SU-DHL-6 (cell line): ENCODE measurements at regions not wholly inside any gene's neighbourhood (a gene's known extent, or its start where the extent isn't known, plus 50 kb on each side); places are given as distances from the start of the nearest gene placed in this dataset.

Experiments used
- H2AFZ ChIP-seq: fragments of 200-600 bp; sonication (generic); 2 replicates; pipeline ENCODE4 v1.6.1; 2014; ENCODE audit warnings: low read depth, mild to moderate bottlenecking, moderate library complexity, mixed read lengths, antibody characterized with exemption, low read length; ENCODE audit not compliant: severe bottlenecking
- H3F3A ChIP-seq: fragments of 200-600 bp; shearing (Covaris generic); 2 replicates; pipeline ENCODE4 v1.6.0; 2016; ENCODE audit warnings: antibody characterized with exemption, mild to moderate bottlenecking; ENCODE audit not compliant: insufficient read depth
- H3K27ac ChIP-seq: fragments of 200-600 bp; sonication (generic); 2 replicates; pipeline ENCODE4 v1.5.1; 2016; ENCODE audit warnings: low read depth, mild to moderate bottlenecking, low read length, moderate library complexity, mixed read lengths
- H3K27me3 ChIP-seq: fragments of 200-600 bp; sonication (generic), shearing (Covaris generic); 2 replicates; pipeline ENCODE4 v1.6.0; 2014; ENCODE audit warnings: mild to moderate bottlenecking, low read length
- H3K36me3 ChIP-seq: fragments of 200-600 bp; sonication (generic); 2 replicates; pipeline ENCODE4 v1.6.1; 2014; ENCODE audit warnings: mild to moderate bottlenecking, low read length, mixed read lengths
- H3K4me2 ChIP-seq: fragments of 300-600, 200-600 bp; shearing (Covaris generic), sonication (generic); 2 replicates; pipeline ENCODE4 v1.6.0; 2014; ENCODE audit warnings: low read length, low read depth, mild to moderate bottlenecking; ENCODE audit not compliant: poor library complexity, severe bottlenecking
- H3K4me3 ChIP-seq: fragments of 200-600 bp; sonication (generic); 2 replicates; pipeline ENCODE4 v1.5.1; 2014; ENCODE audit warnings: antibody characterized with exemption, low read length, mild to moderate bottlenecking, mixed read lengths; ENCODE audit not compliant: insufficient read depth, poor library complexity, severe bottlenecking
- H3K79me2 ChIP-seq: fragments of 200-600 bp; sonication (generic); 2 replicates; pipeline ENCODE4 v1.6.1; 2014; ENCODE audit warnings: mild to moderate bottlenecking, low read length, moderate library complexity; ENCODE audit not compliant: insufficient read depth
- H3K9ac ChIP-seq: fragments of 200-600 bp; sonication (generic); 2 replicates; pipeline ENCODE4 v1.7.0; 2014; ENCODE audit warnings: mild to moderate bottlenecking, low read length
- H3K9me2 ChIP-seq: fragments of 200-600 bp; sonication (generic); replicated peaks from 2 replicates; pipeline ENCODE4 v1.6.1; 2014; ENCODE audit warnings: low read length; ENCODE audit not compliant: insufficient read depth
- H3K9me3 ChIP-seq: fragments of 200-600 bp; sonication (generic); 2 replicates; pipeline ENCODE4 v1.6.1; 2014; ENCODE audit warnings: low read length, mixed read lengths; ENCODE audit not compliant: insufficient read depth
- H4K20me1 ChIP-seq: fragments of 200-600 bp; sonication (generic); 2 replicates; pipeline ENCODE4 v1.6.1; 2014; ENCODE audit warnings: low read depth, mild to moderate bottlenecking, antibody characterized with exemption, low read length, moderate library complexity, mixed read lengths
- EZH2phosphoT487 ChIP-seq: fragments of 200-600 bp; sonication (generic), shearing (Covaris generic); conservative IDR thresholded peaks from 2 replicates; pipeline ENCODE4 v1.6.1; 2018; ENCODE audit warnings: mild to moderate bottlenecking, antibody characterized with exemption, low read length, moderate library complexity, mixed read lengths
- TF ChIP-seq, protein P1 (sequence below): fragments of 200-600 bp; sonication (generic); IDR thresholded peaks from one replicate; pipeline ENCODE4 v1.5.1; 2017; ENCODE audit warnings: antibody characterized with exemption, mild to moderate bottlenecking, low read length, moderate library complexity; ENCODE audit not compliant: insufficient read depth, poor library complexity, severe bottlenecking

- no peaks in the 10 kb centered on the region for H4K20me1 ChIP-seq
- no peaks in the 10 kb centered on the region for H3K27me3 ChIP-seq
- TF ChIP-seq EZH2phosphoT487 = no peak
- TF ChIP-seq, protein P1, sequence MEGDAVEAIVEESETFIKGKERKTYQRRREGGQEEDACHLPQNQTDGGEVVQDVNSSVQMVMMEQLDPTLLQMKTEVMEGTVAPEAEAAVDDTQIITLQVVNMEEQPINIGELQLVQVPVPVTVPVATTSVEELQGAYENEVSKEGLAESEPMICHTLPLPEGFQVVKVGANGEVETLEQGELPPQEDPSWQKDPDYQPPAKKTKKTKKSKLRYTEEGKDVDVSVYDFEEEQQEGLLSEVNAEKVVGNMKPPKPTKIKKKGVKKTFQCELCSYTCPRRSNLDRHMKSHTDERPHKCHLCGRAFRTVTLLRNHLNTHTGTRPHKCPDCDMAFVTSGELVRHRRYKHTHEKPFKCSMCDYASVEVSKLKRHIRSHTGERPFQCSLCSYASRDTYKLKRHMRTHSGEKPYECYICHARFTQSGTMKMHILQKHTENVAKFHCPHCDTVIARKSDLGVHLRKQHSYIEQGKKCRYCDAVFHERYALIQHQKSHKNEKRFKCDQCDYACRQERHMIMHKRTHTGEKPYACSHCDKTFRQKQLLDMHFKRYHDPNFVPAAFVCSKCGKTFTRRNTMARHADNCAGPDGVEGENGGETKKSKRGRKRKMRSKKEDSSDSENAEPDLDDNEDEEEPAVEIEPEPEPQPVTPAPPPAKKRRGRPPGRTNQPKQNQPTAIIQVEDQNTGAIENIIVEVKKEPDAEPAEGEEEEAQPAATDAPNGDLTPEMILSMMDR = no peak
- H3K36me3 ChIP-seq = no peaks in the 10 kb centered on the region
- no peaks in the 10 kb centered on the region for H3K79me2 ChIP-seq
- H2AFZ ChIP-seq = no peak overlapping the region
- no peak overlapping the region for H3K9ac ChIP-seq
- H3K9me2 ChIP-seq = no peaks in the 10 kb centered on the region
- no peak overlapping the region for H3K4me2 ChIP-seq
- no peaks in the 10 kb centered on the region for H3F3A ChIP-seq
- no peak overlapping the region for H3K4me3 ChIP-seq
- H3K27ac ChIP-seq = no peak overlapping the region
- no peaks in the 10 kb centered on the region for H3K9me3 ChIP-seq
Observed at GRCh38 chr9:29866556-29866955, 2293.3 kb upstream of the C9orf72 start.

DNA sequence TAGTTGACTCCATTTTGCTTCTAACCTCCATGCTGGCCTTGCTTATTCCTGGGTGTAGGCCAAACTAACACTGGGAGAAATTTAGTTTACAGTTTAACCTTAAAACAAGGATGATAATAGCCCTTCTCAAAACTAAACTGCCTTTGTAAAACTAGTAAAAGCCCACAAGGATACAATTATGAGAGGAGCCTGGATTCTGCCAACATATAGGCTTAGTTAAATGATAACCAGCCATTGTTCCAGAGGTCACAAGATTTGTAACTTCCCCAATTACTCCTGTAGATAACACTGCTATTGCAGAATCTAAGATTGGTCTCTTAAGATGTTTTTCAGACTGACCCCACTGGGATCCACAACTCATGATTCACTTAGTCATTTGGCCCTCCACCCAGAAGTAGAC lies 2300.3 kb upstream of the C9orf72 start:
- H3K4me3 ChIP-seq = no peak overlapping the region
- H3K79me2 ChIP-seq = no peaks in the 10 kb centered on the region
- H3K9me3 ChIP-seq = no peaks in the 10 kb centered on the region
- no peaks in the 10 kb centered on the region for H3K9me2 ChIP-seq
- no peak overlapping the region for H3K4me2 ChIP-seq
- H2AFZ ChIP-seq = no peak overlapping the region
- no peaks in the 10 kb centered on the region for H4K20me1 ChIP-seq
- H3F3A ChIP-seq = no peaks in the 10 kb centered on the region
- no peaks in the 10 kb centered on the region for H3K36me3 ChIP-seq
- no peaks in the 10 kb centered on the region for H3K27me3 ChIP-seq
- TF ChIP-seq, protein P1 = no peak
- TF ChIP-seq EZH2phosphoT487 = no peak
- no peak overlapping the region for H3K9ac ChIP-seq
- H3K27ac ChIP-seq = no peak overlapping the region

DNA sequence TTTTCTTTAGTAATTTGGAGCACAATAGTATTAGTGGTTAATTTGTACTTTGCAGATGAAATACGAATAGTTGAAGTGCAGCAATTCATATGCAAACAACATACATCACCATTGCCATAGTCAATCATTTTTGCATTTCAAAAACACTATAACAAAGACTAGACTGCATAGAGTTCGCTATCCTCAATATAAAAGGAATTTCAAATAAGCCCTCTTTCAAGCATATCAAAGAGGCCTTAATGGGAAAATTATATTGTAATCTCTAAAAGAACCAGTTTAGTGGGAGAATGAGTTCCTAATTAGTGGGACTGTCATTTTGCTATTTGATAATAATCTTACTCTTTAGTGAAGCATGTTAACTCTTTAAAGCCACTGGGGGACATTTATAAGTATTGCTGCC lies 2302.3 kb upstream of the C9orf72 start:
- Histone ChIP-seq H3K9me3 (no peaks in the 10 kb centered on the region), H3F3A (no peaks in the 10 kb centered on the region), H3K4me2 (no peak overlapping the region), H3K4me3 (no peak overlapping the region), H3K27ac (no peak overlapping the region), H2AFZ (no peak overlapping the region), H3K9me2 (no peaks in the 10 kb centered on the region), H3K9ac (no peak overlapping the region), H3K79me2 (no peaks in the 10 kb centered on the region), H4K20me1 (no peaks in the 10 kb centered on the region), H3K36me3 (no peaks in the 10 kb centered on the region), H3K27me3 (no peaks in the 10 kb centered on the region)
- TF ChIP-seq EZH2phosphoT487 = no peak
- TF ChIP-seq, protein P1 = no peak
